GM12801 (cell line): ENCODE measurements at regions not wholly inside any gene's neighbourhood (a gene's known extent, or its start where the extent isn't known, plus 50 kb on each side); places are given as distances from the start of the nearest gene placed in this dataset.

Experiments
- TF ChIP-seq, protein P1 (sequence below): IDR thresholded peaks from one replicate; pipeline ENCODE4 v1.5.1; 2011; ENCODE audit warnings: control low read depth; ENCODE audit not compliant: insufficient read length; ENCODE audit errors: extremely low read depth

- TF ChIP-seq, protein P1, sequence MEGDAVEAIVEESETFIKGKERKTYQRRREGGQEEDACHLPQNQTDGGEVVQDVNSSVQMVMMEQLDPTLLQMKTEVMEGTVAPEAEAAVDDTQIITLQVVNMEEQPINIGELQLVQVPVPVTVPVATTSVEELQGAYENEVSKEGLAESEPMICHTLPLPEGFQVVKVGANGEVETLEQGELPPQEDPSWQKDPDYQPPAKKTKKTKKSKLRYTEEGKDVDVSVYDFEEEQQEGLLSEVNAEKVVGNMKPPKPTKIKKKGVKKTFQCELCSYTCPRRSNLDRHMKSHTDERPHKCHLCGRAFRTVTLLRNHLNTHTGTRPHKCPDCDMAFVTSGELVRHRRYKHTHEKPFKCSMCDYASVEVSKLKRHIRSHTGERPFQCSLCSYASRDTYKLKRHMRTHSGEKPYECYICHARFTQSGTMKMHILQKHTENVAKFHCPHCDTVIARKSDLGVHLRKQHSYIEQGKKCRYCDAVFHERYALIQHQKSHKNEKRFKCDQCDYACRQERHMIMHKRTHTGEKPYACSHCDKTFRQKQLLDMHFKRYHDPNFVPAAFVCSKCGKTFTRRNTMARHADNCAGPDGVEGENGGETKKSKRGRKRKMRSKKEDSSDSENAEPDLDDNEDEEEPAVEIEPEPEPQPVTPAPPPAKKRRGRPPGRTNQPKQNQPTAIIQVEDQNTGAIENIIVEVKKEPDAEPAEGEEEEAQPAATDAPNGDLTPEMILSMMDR, result no peak
Observed at GRCh38 chr20:4318891-4319290, 69.8 kb upstream of the ADRA1D start.

- TF ChIP-seq, protein P1, result no peak
Observed at GRCh38 chr20:4306206-4306605, 57.1 kb upstream of the ADRA1D start.

DNA sequence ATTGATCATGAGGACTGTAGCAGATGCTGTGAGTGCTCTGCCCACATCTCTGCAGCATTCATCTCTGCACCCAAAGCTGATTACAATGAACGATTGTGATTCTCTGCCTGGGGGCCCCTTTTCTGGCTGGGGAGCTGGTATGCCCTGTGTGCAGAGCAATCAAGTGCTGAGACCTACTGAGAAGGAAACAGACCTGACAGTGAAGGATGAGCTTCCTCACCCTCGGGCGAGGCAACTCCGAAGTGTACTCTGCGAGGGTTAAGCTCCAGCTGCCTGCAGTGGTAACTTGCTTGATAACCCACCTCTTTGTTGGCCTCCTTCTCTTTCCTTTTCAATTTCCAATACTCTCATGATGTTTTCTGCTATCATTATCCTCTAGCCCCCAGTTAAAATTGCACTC is 56.0 kb upstream of the ADRA1D start:
- TF ChIP-seq, protein P1, result no peak

GRCh38 chr20:4304601-4305000 is 55.5 kb upstream of the ADRA1D start:
- TF ChIP-seq, protein P1, result no peak

GRCh38 chr20:4303136-4303535 is 54.0 kb upstream of the ADRA1D start:
- TF ChIP-seq, protein P1, result no peak

DNA sequence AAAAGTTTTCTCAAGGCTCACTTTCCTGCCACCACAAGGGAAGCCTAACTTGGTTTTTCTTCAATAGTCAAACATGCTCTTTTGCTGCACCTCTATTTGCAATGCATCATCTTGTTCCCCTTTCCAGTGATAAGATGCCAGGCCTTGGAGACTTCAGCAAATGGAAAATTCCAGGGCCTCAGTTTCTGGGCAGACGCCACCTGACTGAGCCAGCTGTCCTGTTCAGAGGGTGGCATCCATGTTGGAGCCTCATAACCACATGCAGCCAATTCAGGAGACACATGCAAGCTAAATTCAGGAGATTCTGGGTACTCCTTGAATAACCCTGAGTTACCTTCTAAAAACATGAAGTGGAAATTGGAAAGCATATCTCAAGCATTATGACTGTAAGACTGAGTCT is 51.8 kb upstream of the ADRA1D start:
- TF ChIP-seq, protein P1, result no peak

GRCh38 chr20:4300401-4300800 is 51.3 kb upstream of the ADRA1D start:
- TF ChIP-seq, protein P1, result no peak

DNA sequence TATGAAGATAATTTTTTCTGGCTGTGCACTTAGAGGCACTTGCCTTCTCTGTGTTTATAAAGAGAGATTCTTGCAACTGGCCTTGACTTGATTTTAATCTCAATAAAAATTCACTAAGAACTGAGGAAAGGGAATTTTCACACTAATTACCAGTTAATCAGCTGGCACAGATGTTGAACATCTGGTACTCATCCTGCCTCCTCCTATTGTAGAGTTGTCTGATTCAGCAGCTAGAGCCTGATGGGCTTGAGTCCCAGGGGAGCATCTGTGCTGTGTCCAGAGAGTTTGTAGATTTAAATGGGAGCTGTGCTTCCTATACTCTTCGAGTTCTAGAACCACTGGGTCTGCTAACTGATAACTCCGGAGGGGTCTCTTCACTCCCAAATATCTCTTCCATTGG is 50.7 kb upstream of the ADRA1D start:
- TF ChIP-seq, protein P1, result no peak
